HepG2 (cell line): ENCODE measurements at regions not wholly inside any gene's neighbourhood (a gene's known extent, or its start where the extent isn't known, plus 50 kb on each side); places are given as distances from the start of the nearest gene placed in this dataset.

Source experiments
- ATAC-seq: fragments of 200-7000 bp; cut with Tn5 transposase; 3 replicates; pipeline ENCODE4 v1.9.1; 2020; ENCODE audit warnings: mild to moderate bottlenecking, moderate library complexity
- BruUV-seq: library from RNA; stranded (reverse); fragments of 400-500 nt; replicated peaks from 2 replicates; lab custom pipeline; 2021; lab: Mats Ljungman, UMichigan
- CTCF ChIA-PET: fragments of 300-600 bp; formaldehyde crosslinking; extraction: SDS; loops from one replicate; lab custom pipeline; 2021; ENCODE audit warnings: low total read pairs, inconsistent platforms, low intra/inter-chr PET ratio; lab: Yijun Ruan, JAX
- POLR2A ChIA-PET: fragments of 350-600 bp; sonication (Branson Sonifier 250); formaldehyde crosslinking; loops from one replicate; lab custom pipeline; 2020; ENCODE audit warnings: antibody characterized with exemption, inconsistent platforms; lab: Yijun Ruan, JAX
- DNase-seq: peaks from one replicate; pipeline ENCODE4 v3.0.0-alpha.2; 2015; ENCODE audit warnings: low spot score
- FAIRE-seq: peaks from 3 replicates; lab custom pipeline; 2011; peaks lifted over from hg19 to GRCh38; lab: Jason Lieb, UNC
- H2AFZ ChIP-seq: one replicate; pipeline ENCODE4 v1.6.1; 2011; ENCODE audit warnings: low read length, inconsistent platforms
- H3K27ac ChIP-seq: fragments of 300-600 bp; 3 replicates; pipeline ENCODE4 v1.8.0; 2011; ENCODE audit warnings: mixed run types, mild to moderate bottlenecking, mixed read lengths, low read length, inconsistent platforms; ENCODE audit not compliant: insufficient read depth; ENCODE audit errors: extremely low read length
- H3K27me3 ChIP-seq, 2 experiments: fragments of 200-600 bp in 1 of 2; 2 replicates in 1 of 2; 3 replicates in 1 of 2; pipeline versions ENCODE4 v1.6.0 to v1.8.0; 2011; ENCODE audit warnings: low read length in 2 of 2, mild to moderate bottlenecking in 2 of 2, moderate library complexity in 2 of 2, inconsistent platforms in 1 of 2; ENCODE audit not compliant: insufficient read depth in 2 of 2, control insufficient read depth in 1 of 2
- H3K36me3 ChIP-seq, 2 experiments: fragments of 200-600 bp in 1 of 2; replicated peaks in 1 of 2; 2 replicates in 1 of 2; 3 replicates in 1 of 2; pipeline versions ENCODE4 v1.5.1 to v1.8.0; 2011; ENCODE audit warnings: low read length in 2 of 2, inconsistent platforms in 1 of 2; ENCODE audit not compliant: insufficient read depth in 2 of 2, control insufficient read depth in 1 of 2
- H3K4me1 ChIP-seq: 2 replicates; pipeline ENCODE4 v1.5.1; 2012; ENCODE audit warnings: low read length, inconsistent platforms; ENCODE audit not compliant: insufficient read depth
- H3K4me2 ChIP-seq: 2 replicates; pipeline ENCODE4 v1.6.0; 2011; ENCODE audit warnings: low read depth, low read length, inconsistent platforms
- H3K4me3 ChIP-seq, 3 experiments: fragments of 200-600 bp in 1 of 3; sonication (generic), shearing (Covaris generic) in 1 of 3; replicated peaks in 1 of 3; 2 replicates each; pipeline ENCODE4 v1.5.1; 2011 to 2016; ENCODE audit warnings: low read length in 3 of 3, inconsistent platforms in 2 of 3, low read depth in 2 of 3, mild to moderate bottlenecking in 2 of 3, control low read depth in 1 of 3, mixed read lengths in 1 of 3; ENCODE audit not compliant: insufficient read depth in 1 of 3
- H3K79me2 ChIP-seq: one replicate; pipeline ENCODE4 v1.6.1; 2011; ENCODE audit warnings: low read length, inconsistent platforms; ENCODE audit not compliant: insufficient read depth
- H3K9ac ChIP-seq: 2 replicates; pipeline ENCODE4 v1.6.0; 2011; ENCODE audit warnings: mild to moderate bottlenecking, low read depth, low read length, inconsistent platforms; ENCODE audit not compliant: insufficient read depth
- H3K9me3 ChIP-seq: 2 replicates; pipeline ENCODE4 v1.5.1; 2012; ENCODE audit warnings: mild to moderate bottlenecking, low read length
- H4K20me1 ChIP-seq: 2 replicates; pipeline ENCODE4 v1.6.0; 2011; ENCODE audit warnings: inconsistent platforms, mild to moderate bottlenecking, low read length, moderate library complexity; ENCODE audit not compliant: insufficient read depth
- CEBPZ ChIP-seq: IDR thresholded peaks from 2 replicates; pipeline ENCODE4 v1.6.1; 2012; ENCODE audit warnings: low read length, improper control_type of control experiment
- ISL2 ChIP-seq: sonication (generic); formaldehyde crosslinking; IDR thresholded peaks from 2 replicates; pipeline ENCODE4 v1.5.0; 2020; ENCODE audit warnings: missing genetic modification reagents
- ZFAT ChIP-seq: sonication (generic); formaldehyde crosslinking; conservative IDR thresholded peaks from 2 replicates; pipeline ENCODE4 v1.8.1; 2023; ENCODE audit warnings: missing genetic modification reagents, inconsistent platforms
- in situ Hi-C: cut with HindIII; loops from 2 replicates; pipeline ENCODE4 v1.10.0; 2017; ENCODE audit warnings: low pct_unique_long_range_greater_than_20kb; ENCODE audit not compliant: extremely low pct_ligation_motif_present
- intact Hi-C: fragments of 100-400 bp; cut with micrococcal nuclease; formaldehyde crosslinking; loops from one replicate; pipeline ENCODE4 v1.10.0; 2022; ENCODE audit not compliant: unreplicated experiment

- no peak for TF ChIP-seq CEBPZ
- no peak for TF ChIP-seq ZFAT
- TF ChIP-seq, all 625 proteins: peak for 0
These were observed 613.6 kb upstream of the PHF14 start (continued) for GRCh38 chr7:10360050-10360449.

- no peak overlapping the region for H2AFZ ChIP-seq
- no peak for TF ChIP-seq ISL2 (CRISPR knock-in tag)
- no peak overlapping the region for H3K27ac ChIP-seq
- H3K4me1 ChIP-seq: no peaks in the 10 kb centered on the region
- POLR2A ChIA-PET: no interaction called here
- DNase-seq (no peak), ATAC-seq (no peak), FAIRE-seq (no peak)
- H3K27me3 ChIP-seq: no peaks in the 10 kb centered on the region
- intact Hi-C loops (no loop called here), in situ Hi-C loops (loop anchor here (25.0 kb wide), 1 partner anchor 1989 kb away; no protein-coding TSS in a partner anchor)
- no peak overlapping the region for H3K9ac ChIP-seq
- no TSS peak for BruUV-seq
- no peak overlapping the region for H3K4me3 ChIP-seq
- no peaks in the 10 kb centered on the region for H3K36me3 ChIP-seq
- no peak overlapping the region for H3K4me2 ChIP-seq
- CTCF ChIA-PET: no interaction called here
- H3K79me2 ChIP-seq: no peaks in the 10 kb centered on the region
- H4K20me1 ChIP-seq: no peaks in the 10 kb centered on the region
- H3K9me3 ChIP-seq: peaks cover 79% of the 10 kb centered on the region
These were observed 571.9 kb upstream of the PHF14 start for GRCh38 chr7:10401793-10402192.
